Heart left ventricle (tissue), 13 donors: ENCODE measurements at regions not wholly inside any gene's neighbourhood (a gene's known extent, or its start where the extent isn't known, plus 50 kb on each side); places are given as distances from the start of the nearest gene placed in this dataset.

Source experiments
- POLR2A ChIP-seq, 2 donors: fragments of 450-650 bp; IDR thresholded peaks; one replicate each; pipeline ENCODE4 v1.6.1; 2017; ENCODE audit warnings: antibody characterized with exemption in 2 of 2, mild to moderate bottlenecking in 2 of 2, moderate library complexity in 2 of 2
- TF ChIP-seq, protein P1 (sequence below), 12 donors: fragments of 200-600 bp; sonication (generic) in 4 of 12; IDR thresholded peaks; one replicate each; pipeline versions ENCODE4 v1.5.0 to v1.8.0; 2018 to 2022; ENCODE audit warnings: antibody characterized with exemption in 12 of 12, mild to moderate bottlenecking in 5 of 12
- donor health status: ischemic (EF 13 %, LVEDD 7.1; RV severe dilation, severe dysfunction).
- donor health status: DM: no; HTN: yes; CAD: no.
- donor health status: DM: no; HTN: no; CAD: no.
- donor health status: ischemic (EF 25% LVEDD 6.9; RV normal size, moderate dysfunction).
- donor health status: ischemic (EF 25% LVEDD 5.7; RV mildly dilated, moderate dysfunction).
- donor health status: ischemic (EF 35%, LVEDD 5.7; RV mildly dilated, moderate dysfunction).
- donor health status: nonischemic (EF 11% LVEDD 7.7; RV severe dilation, severe dysfunction).
- donor health status: DM: yes; HTN: yes; CAD: no.
- donor health status: PGD.
- donor health status: ischemic (EF 29% LVEDD 5.4; RV normal size, mild dysfunction).
- donor health status: nonischemic (EF 23%, LVEDD 6.1; RV moderate dilation, normal function).

DNA sequence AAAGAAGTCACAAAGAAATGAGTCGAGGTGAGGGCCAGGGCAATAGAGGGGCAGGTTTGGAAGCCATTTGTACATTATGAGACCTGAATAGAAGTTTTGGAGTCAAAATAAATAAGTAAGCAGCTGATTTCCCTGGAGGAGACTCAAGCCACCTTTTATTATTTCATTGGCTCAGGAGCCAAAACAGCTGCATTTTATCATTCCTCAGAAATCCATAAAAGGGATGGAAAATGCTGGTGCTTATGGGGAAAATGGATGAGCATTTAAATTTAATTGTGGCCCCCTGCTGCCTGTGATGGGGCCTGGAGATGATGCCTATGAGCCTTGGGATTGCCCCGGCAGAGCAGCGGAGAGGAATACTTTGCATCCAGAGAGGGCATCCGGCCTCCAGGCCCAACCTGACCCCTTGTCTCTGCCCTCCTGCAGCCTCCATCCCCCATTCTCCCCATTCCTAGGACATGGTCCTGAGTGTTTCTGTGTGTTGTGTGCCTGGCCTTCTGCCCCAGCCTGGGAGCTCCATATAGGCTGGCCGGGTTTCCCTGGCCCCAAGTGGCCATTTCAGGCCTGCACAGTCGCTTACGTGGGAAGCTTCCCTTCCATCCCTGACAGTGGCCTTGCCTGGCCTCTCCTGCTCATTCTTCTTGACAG lies 296.8 kb upstream of the ZMIZ1 start:
- TF ChIP-seq, protein P1, sequence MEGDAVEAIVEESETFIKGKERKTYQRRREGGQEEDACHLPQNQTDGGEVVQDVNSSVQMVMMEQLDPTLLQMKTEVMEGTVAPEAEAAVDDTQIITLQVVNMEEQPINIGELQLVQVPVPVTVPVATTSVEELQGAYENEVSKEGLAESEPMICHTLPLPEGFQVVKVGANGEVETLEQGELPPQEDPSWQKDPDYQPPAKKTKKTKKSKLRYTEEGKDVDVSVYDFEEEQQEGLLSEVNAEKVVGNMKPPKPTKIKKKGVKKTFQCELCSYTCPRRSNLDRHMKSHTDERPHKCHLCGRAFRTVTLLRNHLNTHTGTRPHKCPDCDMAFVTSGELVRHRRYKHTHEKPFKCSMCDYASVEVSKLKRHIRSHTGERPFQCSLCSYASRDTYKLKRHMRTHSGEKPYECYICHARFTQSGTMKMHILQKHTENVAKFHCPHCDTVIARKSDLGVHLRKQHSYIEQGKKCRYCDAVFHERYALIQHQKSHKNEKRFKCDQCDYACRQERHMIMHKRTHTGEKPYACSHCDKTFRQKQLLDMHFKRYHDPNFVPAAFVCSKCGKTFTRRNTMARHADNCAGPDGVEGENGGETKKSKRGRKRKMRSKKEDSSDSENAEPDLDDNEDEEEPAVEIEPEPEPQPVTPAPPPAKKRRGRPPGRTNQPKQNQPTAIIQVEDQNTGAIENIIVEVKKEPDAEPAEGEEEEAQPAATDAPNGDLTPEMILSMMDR (IDR thresholded peaks at IDR 0.05): no peak
- TF ChIP-seq POLR2A (IDR thresholded peaks at IDR 0.05): no peak
